ENCODE measurements at regions not wholly inside any gene's neighbourhood (a gene's known extent, or its start where the extent isn't known, plus 50 kb on each side); places are given as distances from the start of the nearest gene placed in this dataset.

- no peak for DNase-seq
Observed at GRCh38 chr2:221276033-221276432, 296.1 kb downstream of the EPHA4 start.

GRCh38 chr2:221276601-221277000 lies 295.5 kb downstream of the EPHA4 start:
- no peak for DNase-seq

DNA sequence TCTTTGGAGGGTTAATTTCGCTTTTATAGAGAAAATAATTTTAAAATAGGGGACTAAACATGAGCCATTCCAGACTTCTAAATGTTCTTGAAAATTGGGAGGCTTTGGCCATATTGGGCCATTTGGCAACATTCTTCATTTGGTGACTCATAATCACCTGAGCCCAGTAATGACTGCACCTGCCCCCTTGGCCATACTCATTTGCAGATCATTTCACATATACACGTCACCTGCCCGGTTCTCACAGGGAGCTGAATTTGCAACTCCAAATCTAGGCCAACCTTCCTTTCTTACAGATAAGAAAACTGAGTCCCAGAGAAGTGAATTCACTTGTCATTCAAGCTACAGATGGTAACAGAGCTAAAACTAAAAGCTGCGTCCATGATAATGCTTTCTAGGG lies 289.7 kb downstream of the EPHA4 start:
- DNase-seq = no peak

DNA sequence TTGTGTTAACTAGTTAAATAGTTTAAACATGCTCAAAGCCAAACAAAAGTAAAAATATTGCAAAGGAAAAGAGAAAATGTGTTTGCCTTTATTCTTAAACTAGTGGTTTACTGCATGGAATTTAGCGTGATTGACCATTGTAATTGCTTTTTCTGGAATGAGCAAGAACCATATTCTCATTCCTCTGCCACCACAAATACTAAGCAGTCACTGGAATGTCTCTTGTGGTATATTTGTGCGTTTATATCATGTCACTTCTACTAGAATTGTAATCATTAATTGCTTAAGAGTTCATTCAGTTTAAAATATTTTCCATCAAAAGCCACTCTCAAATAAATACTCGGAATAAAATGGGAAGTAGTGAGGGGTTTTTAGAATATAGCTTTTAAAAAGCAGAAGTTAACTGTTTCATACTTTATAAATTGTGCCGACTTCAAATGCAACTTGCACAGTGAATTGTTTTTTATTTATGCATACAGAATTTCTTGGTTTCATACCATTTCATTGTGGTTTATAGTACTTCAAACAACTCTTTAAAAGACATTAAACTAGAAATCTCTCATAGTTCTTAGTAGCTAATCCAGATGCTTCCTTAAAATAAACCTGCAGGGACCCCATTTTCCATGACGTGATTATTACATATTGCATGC lies 288.1 kb downstream of the EPHA4 start:
- DNase-seq = no peak

DNA sequence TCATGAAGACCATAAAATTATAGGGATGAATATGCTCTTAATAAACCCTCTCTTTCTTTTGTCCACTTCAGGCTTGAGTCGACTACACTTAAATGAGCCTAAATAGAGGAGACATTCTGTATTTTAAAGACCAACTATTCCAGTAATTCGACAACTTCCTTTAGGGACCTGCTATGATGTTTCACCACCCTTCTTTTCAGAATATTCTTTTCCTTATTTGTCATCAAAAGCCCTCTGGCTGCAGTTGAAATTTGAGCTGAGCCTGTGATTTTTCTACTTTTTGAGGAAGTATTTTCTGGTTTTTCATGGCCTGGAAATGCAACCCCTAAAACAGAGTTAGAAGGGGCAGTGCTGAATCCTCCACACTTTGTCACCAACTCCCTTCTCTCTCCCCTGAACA lies 287.0 kb downstream of the EPHA4 start:
- no peak for DNase-seq

DNA sequence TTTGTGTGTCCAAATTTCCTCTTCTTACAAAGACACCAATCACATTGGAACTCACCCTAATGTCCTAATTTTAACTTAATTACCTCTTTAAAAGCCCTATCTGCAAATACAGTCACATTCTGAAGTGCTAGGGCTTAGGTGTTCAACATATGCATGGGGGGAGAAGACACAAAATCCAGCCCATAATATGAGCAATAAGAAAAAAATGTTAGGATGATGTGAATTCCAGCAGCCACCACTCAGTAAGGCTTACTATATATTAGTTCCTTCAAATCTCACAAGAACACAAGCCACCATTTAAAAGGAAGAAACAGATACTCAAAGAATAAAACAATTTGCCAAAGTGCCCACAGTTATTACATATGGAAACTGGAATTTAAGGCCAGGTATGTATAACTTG lies 285.7 kb downstream of the EPHA4 start:
- no peak for DNase-seq

GRCh38 chr2:221289389-221289788 lies 282.7 kb downstream of the EPHA4 start:
- DNase-seq = no peak

- no peak for DNase-seq
Observed at GRCh38 chr2:221289846-221290245, 282.3 kb downstream of the EPHA4 start.

DNA sequence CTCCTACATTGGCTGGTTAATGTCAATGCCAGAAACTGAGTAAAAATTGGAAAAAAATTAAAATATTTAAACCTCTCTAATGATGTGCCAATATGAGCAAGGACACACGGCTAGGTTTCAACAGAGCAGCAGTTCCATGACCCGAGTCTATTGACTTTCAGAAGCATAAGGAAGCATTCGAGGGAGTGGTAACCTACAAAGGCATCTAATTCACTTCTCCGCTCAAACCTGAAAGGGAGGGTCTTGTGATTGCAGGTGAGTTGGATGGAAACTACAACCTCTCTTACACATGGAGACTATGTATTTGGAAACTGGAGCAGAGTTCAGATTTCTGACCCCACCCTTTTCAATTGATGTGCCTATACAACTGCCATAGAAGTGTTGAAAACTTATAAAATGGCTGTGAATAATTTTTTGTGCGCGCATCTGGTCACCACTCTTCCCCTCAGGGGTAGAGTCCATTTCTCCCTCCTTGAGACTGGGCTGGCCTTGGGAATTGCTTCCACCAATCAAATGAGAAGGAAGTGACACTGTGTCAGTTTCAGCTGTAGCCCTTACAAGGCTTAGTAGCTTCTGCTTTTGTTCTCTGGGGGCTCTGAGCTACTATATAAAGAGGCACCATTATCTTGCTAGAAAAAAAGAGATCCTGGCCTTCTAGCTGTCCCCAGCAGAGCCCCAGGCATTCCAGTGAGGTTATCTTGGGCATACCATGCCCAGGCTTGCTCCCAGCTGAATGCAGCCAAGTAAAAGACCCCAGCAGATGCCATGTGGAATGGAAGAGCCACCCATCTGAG lies 278.0 kb downstream of the EPHA4 start:
- DNase-seq = no peak

DNA sequence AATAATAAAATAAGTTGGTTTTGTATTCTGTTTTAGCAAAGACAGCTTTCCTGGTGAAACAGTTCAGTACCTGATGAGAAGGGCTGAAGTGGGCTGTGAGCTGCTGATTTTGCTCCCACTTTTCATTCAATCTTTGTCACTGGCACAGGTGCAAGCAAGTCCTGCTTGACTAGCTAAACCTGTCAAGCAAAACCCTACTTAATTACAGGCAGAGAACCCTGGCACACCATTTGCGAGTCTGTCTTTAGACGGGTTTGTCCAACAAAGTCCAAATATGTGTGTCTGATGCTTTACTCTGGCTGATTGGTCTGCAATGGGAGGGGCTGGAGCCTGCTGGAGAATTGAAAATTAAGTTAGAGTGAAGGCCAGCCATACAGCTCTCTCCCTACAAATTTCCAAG lies 267.2 kb downstream of the EPHA4 start:
- no peak for DNase-seq

GRCh38 chr2:221308507-221309066 lies 263.5 kb downstream of the EPHA4 start:
- no peak for DNase-seq

GRCh38 chr2:221309892-221310583 lies 262.1 kb downstream of the EPHA4 start:
- DNase-seq = no peak

- no peak for DNase-seq
Observed at GRCh38 chr2:221310730-221311129, 261.4 kb downstream of the EPHA4 start.

DNA sequence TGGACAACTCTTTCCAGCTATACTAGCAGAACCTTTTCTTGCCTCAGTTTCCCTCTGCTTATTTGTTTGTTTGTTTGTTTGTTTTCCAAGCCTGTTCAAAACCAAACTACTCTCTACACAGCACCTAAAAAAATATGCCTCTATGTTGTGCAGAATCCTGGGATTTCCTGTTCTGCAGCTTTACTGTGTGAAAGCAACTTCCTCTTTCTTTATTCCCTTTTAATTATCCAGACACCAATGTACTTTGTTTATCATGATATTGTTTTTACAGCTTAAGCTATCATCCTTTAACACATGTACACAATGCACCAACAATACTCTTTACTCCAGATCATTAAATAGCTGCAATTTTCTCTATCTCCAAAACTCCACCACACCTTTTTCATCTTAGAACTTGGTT lies 259.5 kb downstream of the EPHA4 start:
- no peak for DNase-seq

DNA sequence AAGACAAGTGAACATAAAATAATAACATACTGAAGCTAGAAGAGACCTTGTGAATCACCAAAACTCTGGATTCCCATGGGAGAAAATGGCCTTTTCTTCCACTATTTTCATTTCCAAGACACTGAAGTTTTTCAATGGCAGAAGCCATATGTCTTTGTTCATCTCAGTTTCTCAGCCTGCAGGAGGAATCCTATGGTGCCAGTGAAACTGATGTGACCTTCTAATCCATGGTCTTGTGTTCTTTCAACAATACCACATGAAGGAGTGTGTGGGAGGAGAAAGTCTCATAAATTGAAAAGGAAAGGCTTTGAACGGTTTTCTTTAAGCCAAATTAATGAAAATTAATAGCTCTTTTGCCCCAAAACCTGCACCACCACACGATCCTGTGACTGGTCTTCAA lies 257.3 kb downstream of the EPHA4 start:
- DNase-seq = no peak

- DNase-seq = no peak
Observed at GRCh38 chr2:221318376-221319130, 253.6 kb downstream of the EPHA4 start.

DNA sequence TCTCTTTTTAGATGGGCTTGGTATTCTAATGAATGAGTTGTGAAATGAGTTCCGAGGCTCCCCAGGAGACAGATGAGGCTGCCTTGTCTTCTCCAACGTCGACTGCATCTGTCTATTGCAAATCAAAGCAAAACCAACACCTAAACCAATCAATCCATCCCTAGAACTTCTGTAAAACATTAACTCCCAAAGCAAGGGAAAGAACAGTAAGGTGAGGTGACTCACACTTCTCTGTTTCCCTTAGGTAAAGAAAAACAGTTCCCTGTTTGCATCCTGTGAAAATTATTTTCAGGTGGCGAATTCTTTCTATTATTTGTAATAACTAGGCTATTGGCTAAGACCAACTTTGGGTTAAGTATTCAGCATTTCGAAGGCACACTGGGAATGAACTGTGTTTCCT lies 249.4 kb downstream of the EPHA4 start:
- no peak for DNase-seq

DNA sequence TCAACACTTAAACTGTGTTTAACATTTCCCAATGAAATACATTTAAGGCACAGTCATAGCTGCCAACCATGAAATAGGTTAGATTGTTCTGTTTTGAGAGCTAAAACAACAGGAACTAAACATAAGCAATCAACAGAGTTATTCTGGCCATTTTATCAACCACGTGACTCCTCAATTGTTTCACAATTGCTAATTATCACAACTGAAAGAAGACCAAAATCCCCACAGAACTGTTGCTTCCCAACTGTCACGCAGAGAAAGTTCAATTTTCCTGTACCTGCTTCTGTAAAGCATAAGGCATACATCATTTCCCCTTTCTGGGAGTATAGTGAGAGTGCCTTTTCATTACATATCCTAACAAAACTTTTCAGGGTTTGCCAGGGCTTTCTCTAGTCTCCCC lies 248.6 kb downstream of the EPHA4 start:
- no peak for DNase-seq

DNA sequence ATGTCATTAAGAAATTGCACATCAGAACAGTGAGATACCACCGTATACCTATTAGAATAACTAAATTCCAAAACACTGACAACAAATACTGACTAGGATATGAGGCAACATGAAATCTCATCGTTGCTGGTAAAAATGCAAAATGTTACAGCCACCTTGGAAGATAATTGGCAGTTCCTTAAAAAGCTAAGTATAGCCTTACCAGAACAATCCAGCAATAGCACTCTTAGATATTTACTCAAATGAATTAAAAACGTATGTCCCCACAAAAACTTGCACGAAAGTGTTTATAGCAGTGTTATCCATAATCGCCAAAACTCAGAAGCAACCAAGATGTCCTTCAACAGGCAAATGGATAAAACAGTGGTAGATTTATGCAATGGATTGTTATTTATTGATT lies 241.7 kb downstream of the EPHA4 start:
- no peak for DNase-seq

DNA sequence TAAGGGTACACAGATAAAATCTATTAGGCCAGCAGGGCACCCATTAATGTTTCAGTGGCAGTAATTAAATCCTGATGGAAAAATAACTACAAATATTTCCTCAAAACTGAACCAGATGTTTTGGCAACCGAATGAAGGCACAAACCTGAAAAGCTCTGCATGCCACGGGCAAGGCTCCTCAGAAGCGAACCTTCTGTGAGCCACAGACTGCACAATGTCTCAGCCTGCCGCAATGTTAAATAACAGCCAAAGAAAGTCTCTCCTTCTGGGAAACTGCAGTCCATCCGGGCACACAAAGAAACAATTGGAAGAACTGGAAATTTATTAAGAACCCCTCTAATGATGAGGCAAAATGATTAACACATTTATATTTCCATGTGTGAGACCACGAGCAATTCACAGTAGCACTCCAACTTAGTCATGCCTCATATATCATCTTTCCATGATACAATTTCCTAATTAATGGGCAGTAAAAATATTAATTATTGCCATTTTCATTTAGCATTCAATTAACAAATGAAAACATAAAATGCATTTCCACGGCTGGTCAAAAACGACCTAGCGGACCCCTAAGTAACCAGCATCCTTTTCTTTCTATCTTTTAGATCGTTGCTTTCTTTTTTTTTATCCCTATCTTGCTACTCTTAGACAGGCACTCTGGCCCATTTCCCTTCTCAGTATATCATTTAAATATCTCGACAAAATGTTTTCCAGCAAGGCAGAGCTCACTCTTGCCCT lies 237.5 kb downstream of the EPHA4 start:
- no peak for DNase-seq

GRCh38 chr2:221335219-221335752 lies 236.8 kb downstream of the EPHA4 start:
- DNase-seq = no peak

GRCh38 chr2:221336967-221337366 lies 235.1 kb downstream of the EPHA4 start:
- no peak for DNase-seq

Measured in NCI-H187 treated with DMSO at 0.1 percent for 48 hours (cell line).